ENCODE measurements at regions not wholly inside any gene's neighbourhood (a gene's known extent, or its start where the extent isn't known, plus 50 kb on each side); places are given as distances from the start of the nearest gene placed in this dataset.

DNA sequence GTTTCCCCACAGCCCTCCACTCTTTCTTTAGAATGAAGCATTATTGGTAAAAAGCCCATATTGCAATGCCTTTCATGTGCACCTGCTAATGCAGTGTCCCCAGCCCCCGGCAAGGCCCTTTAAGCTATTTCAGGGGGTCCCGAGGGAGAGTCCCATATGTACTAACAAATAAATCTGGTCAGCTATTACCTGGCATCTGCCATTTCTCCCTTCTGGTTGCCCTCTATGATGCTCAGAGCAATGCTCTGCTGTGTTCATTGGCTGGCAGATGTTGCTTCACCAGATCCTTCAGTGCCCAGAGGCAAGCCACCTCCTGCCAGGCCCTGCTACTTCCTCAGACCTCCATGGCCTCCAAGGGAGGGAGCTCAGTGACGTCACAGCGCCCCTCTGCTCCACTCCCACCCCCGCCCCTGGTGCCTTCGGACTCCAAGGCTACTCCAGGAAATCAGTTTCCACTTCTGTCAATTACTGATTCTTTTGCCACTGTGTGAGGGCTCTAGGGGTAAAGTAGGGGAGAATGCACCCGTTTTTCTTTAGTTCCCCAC, 201.1 kb upstream of the GLRA1 start:
- TF ChIP-seq, protein P1, sequence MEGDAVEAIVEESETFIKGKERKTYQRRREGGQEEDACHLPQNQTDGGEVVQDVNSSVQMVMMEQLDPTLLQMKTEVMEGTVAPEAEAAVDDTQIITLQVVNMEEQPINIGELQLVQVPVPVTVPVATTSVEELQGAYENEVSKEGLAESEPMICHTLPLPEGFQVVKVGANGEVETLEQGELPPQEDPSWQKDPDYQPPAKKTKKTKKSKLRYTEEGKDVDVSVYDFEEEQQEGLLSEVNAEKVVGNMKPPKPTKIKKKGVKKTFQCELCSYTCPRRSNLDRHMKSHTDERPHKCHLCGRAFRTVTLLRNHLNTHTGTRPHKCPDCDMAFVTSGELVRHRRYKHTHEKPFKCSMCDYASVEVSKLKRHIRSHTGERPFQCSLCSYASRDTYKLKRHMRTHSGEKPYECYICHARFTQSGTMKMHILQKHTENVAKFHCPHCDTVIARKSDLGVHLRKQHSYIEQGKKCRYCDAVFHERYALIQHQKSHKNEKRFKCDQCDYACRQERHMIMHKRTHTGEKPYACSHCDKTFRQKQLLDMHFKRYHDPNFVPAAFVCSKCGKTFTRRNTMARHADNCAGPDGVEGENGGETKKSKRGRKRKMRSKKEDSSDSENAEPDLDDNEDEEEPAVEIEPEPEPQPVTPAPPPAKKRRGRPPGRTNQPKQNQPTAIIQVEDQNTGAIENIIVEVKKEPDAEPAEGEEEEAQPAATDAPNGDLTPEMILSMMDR (IDR thresholded peaks at IDR 0.05; ENCODE audit: low read depth, low read length), result no peak
- no peak for TF ChIP-seq EZH2phosphoT487 (IDR thresholded peaks at IDR 0.05; ENCODE audit: low read depth)

Data from OCI-LY3 (cell line).